ENCODE measurements at regions not wholly inside any gene's neighbourhood (a gene's known extent, or its start where the extent isn't known, plus 50 kb on each side); places are given as distances from the start of the nearest gene placed in this dataset.

DNA sequence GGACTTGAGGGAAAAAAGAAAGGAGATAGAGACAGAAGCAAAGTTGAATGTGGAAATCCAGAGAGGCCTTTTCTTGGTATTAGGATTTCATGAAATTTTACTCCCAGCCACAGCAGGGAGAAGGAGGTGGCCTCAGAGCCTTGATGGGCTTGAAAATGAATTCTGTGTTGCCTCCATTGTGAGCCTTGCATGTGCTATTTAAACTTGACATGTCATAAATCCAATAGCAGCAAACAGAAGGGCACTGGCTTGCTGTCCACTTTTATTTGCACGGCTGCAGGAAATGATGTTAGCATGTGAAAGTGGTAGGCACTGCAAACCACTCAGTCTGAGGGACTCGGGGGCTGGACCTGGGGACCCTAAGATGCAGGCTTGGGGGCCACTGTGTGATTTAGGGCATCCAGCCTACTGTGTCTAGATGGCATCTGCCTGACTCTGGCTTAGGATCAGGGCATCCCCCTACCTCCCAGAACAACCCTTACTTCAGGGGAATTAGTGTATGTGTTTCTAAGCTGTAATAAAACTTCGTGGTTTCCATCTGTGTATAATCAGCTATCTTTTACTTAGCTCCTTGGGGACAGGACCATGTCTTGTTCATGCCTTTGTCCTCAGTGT is 139.1 kb upstream of the SKOR2 start:
- no peak for DNase-seq
- H3K36me3 ChIP-seq (ENCODE audit: control insufficient read depth in 4 of 4, insufficient read depth in 4 of 4, low read length in 4 of 4) = no peaks in the 10 kb centered on the region
- H3K4me1 ChIP-seq (ENCODE audit: control insufficient read depth in 5 of 5, insufficient read depth in 5 of 5, low read length in 5 of 5) = no peaks in the 10 kb centered on the region
- peaks cover 0 to 3% (median 0%) of the 10 kb centered on the region in 4 donors for H3K9me3 ChIP-seq (ENCODE audit: control insufficient read depth in 4 of 4, insufficient read depth in 3 of 4, low read length in 3 of 4)
- no peak overlapping the region for H3K9ac ChIP-seq (ENCODE audit: insufficient read depth in 1 of 2, low read length in 2 of 2)
- TF ChIP-seq, protein P1, sequence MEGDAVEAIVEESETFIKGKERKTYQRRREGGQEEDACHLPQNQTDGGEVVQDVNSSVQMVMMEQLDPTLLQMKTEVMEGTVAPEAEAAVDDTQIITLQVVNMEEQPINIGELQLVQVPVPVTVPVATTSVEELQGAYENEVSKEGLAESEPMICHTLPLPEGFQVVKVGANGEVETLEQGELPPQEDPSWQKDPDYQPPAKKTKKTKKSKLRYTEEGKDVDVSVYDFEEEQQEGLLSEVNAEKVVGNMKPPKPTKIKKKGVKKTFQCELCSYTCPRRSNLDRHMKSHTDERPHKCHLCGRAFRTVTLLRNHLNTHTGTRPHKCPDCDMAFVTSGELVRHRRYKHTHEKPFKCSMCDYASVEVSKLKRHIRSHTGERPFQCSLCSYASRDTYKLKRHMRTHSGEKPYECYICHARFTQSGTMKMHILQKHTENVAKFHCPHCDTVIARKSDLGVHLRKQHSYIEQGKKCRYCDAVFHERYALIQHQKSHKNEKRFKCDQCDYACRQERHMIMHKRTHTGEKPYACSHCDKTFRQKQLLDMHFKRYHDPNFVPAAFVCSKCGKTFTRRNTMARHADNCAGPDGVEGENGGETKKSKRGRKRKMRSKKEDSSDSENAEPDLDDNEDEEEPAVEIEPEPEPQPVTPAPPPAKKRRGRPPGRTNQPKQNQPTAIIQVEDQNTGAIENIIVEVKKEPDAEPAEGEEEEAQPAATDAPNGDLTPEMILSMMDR (IDR thresholded peaks at IDR 0.05; ENCODE audit: control extremely low read depth, extremely low read depth) = no peak
- ATAC-seq (ENCODE audit: insufficient read depth, low FRiP score) = no peak
- 47 to 53% methylated on average over 3 of the region's 3 CpGs for WGBS, 2 donors
- no peak overlapping the region for H3K4me3 ChIP-seq
- H3K27ac ChIP-seq (ENCODE audit: low read depth in 1 of 2, low read length in 1 of 2) = no peak overlapping the region
- H3K27me3 ChIP-seq (ENCODE audit: control insufficient read depth in 3 of 3, insufficient read depth in 3 of 3, low read length in 2 of 3) = no peaks in the 10 kb centered on the region

DNA sequence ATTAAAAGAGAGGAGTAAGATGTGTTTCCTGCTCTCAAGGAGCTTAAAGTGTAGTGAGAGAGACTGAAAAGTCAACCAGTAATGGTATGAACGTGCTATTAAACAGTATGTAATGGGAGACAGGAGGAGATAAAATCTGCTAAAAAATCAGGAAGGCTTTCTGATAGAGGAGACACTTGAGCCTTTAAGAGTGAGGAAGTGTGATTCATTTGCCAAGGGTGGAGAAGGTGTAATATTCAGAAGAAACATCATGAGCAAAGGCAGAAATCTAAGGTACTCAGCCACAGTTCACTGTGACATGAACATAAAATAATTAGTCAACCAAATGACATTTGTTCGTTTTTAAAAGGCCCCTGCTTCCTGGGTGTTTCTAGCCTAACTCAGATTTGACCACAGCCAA is 137.8 kb upstream of the SKOR2 start:
- ATAC-seq (ENCODE audit: insufficient read depth, low FRiP score) = no peak
- Histone ChIP-seq H3K4me3 (no peak overlapping the region), H3K9ac (ENCODE audit: insufficient read depth in 1 of 2, low read length in 2 of 2) (no peak overlapping the region), H3K27me3 (ENCODE audit: control insufficient read depth in 3 of 3, insufficient read depth in 3 of 3, low read length in 2 of 3) (no peaks in the 10 kb centered on the region), H3K9me3 (ENCODE audit: control insufficient read depth in 4 of 4, insufficient read depth in 3 of 4, low read length in 3 of 4) (peaks cover 0 to 5% (median 0%) of the 10 kb centered on the region in 4 donors), H3K36me3 (ENCODE audit: control insufficient read depth in 4 of 4, insufficient read depth in 4 of 4, low read length in 4 of 4) (no peaks in the 10 kb centered on the region), H3K4me1 (ENCODE audit: control insufficient read depth in 5 of 5, insufficient read depth in 5 of 5, low read length in 5 of 5) (no peaks in the 10 kb centered on the region), H3K27ac (ENCODE audit: low read depth in 1 of 2, low read length in 1 of 2) (no peak overlapping the region)
- TF ChIP-seq, protein P1 (IDR thresholded peaks at IDR 0.05; ENCODE audit: control extremely low read depth, extremely low read depth) = no peak
- no peak for DNase-seq
- 10 to 23% methylated on average over 2 of the region's 2 CpGs for WGBS, 2 donors

DNA sequence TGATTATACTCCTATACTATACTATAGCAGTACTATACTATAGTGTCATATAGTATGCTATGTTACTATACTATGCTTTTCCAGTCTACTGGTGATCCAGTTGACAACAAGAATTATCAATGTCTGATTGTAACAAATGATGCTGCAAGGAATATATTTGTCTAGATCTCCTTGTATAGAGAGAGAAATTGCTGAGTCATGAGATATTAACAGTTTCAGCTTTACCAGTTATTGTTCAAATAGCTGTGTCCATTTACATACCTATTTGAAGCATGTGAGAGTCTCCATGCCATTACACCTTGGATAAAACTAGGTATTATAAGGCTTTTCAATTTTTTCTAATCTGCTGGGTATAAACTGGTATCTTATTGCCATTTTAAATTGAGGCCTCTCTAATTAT is 136.4 kb upstream of the SKOR2 start:
- TF ChIP-seq, protein P1 (IDR thresholded peaks at IDR 0.05; ENCODE audit: control extremely low read depth, extremely low read depth) = no peak
- Histone ChIP-seq H3K4me1 (ENCODE audit: control insufficient read depth in 5 of 5, insufficient read depth in 5 of 5, low read length in 5 of 5) (no peaks in the 10 kb centered on the region), H3K9me3 (ENCODE audit: control insufficient read depth in 4 of 4, insufficient read depth in 3 of 4, low read length in 3 of 4) (peaks cover 0 to 5% (median 0%) of the 10 kb centered on the region in 4 donors), H3K27ac (ENCODE audit: low read depth in 1 of 2, low read length in 1 of 2) (no peak overlapping the region), H3K9ac (ENCODE audit: insufficient read depth in 1 of 2, low read length in 2 of 2) (no peak overlapping the region), H3K4me3 (no peak overlapping the region), H3K36me3 (ENCODE audit: control insufficient read depth in 4 of 4, insufficient read depth in 4 of 4, low read length in 4 of 4) (no peaks in the 10 kb centered on the region), H3K27me3 (ENCODE audit: control insufficient read depth in 3 of 3, insufficient read depth in 3 of 3, low read length in 2 of 3) (no peaks in the 10 kb centered on the region)
- DNase-seq = no peak
- ATAC-seq (ENCODE audit: insufficient read depth, low FRiP score) = no peak

DNA sequence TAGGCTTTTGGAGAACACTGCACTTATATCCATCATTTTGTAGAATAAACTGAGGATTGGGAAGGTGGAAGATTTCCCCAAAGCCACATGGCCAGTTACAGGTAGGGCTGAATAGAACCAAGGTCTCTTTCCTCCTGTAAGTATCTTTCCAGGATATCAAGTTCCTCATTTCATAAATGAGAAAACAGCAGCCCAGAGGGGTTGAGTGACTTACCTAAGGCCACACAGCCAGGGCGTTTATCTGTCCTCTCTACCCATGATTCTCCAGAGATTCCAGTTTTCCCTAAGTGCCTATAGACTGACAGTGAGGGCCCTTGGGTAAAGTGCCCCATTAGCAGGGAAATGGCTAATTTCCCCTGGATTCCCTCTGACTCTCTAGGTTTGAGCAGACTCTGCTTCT is 132.3 kb upstream of the SKOR2 start:
- DNase-seq = no peak
- H3K9ac ChIP-seq (ENCODE audit: insufficient read depth in 1 of 2, low read length in 2 of 2) = no peak overlapping the region
- peaks cover 0 to 4% (median 0%) of the 10 kb centered on the region in 5 donors for H3K4me1 ChIP-seq (ENCODE audit: control insufficient read depth in 5 of 5, insufficient read depth in 5 of 5, low read length in 5 of 5)
- peaks cover 0 to 5% (median 1%) of the 10 kb centered on the region in 4 donors for H3K9me3 ChIP-seq (ENCODE audit: control insufficient read depth in 4 of 4, insufficient read depth in 3 of 4, low read length in 3 of 4)
- peaks cover 0 to 6% (median 3%) of the 10 kb centered on the region in 3 donors for H3K27me3 ChIP-seq (ENCODE audit: control insufficient read depth in 3 of 3, insufficient read depth in 3 of 3, low read length in 2 of 3)
- no peaks in the 10 kb centered on the region for H3K36me3 ChIP-seq (ENCODE audit: control insufficient read depth in 4 of 4, insufficient read depth in 4 of 4, low read length in 4 of 4)
- TF ChIP-seq, protein P1 (IDR thresholded peaks at IDR 0.05; ENCODE audit: control extremely low read depth, extremely low read depth) = no peak
- H3K27ac ChIP-seq (ENCODE audit: low read depth in 1 of 2, low read length in 1 of 2) = no peak overlapping the region
- no peak overlapping the region for H3K4me3 ChIP-seq
- no peak for ATAC-seq (ENCODE audit: insufficient read depth, low FRiP score)
- WGBS, 2 donors = 52 to 87% methylated on average over 1 of the region's 1 CpG

Measured in lung (tissue), 11 donors.